ENCODE measurements at regions not wholly inside any gene's neighbourhood (a gene's known extent, or its start where the extent isn't known, plus 50 kb on each side); places are given as distances from the start of the nearest gene placed in this dataset.

GRCh38 chr18:51857989-51858388, 482.0 kb upstream of the DCC start (continued):
- TF ChIP-seq, protein P1, sequence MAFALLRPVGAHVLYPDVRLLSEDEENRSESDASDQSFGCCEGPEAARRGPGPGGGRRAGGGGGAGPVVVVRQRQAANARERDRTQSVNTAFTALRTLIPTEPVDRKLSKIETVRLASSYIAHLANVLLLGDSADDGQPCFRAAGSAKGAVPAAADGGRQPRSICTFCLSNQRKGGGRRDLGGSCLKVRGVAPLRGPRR (CRISPR knock-in tag; IDR thresholded peaks at IDR 0.05) = no peak
- no peak for TF ChIP-seq ZNF589 (CRISPR knock-in tag; IDR thresholded peaks at IDR 0.05; ENCODE audit: low read depth)
- TF ChIP-seq, protein P2, sequence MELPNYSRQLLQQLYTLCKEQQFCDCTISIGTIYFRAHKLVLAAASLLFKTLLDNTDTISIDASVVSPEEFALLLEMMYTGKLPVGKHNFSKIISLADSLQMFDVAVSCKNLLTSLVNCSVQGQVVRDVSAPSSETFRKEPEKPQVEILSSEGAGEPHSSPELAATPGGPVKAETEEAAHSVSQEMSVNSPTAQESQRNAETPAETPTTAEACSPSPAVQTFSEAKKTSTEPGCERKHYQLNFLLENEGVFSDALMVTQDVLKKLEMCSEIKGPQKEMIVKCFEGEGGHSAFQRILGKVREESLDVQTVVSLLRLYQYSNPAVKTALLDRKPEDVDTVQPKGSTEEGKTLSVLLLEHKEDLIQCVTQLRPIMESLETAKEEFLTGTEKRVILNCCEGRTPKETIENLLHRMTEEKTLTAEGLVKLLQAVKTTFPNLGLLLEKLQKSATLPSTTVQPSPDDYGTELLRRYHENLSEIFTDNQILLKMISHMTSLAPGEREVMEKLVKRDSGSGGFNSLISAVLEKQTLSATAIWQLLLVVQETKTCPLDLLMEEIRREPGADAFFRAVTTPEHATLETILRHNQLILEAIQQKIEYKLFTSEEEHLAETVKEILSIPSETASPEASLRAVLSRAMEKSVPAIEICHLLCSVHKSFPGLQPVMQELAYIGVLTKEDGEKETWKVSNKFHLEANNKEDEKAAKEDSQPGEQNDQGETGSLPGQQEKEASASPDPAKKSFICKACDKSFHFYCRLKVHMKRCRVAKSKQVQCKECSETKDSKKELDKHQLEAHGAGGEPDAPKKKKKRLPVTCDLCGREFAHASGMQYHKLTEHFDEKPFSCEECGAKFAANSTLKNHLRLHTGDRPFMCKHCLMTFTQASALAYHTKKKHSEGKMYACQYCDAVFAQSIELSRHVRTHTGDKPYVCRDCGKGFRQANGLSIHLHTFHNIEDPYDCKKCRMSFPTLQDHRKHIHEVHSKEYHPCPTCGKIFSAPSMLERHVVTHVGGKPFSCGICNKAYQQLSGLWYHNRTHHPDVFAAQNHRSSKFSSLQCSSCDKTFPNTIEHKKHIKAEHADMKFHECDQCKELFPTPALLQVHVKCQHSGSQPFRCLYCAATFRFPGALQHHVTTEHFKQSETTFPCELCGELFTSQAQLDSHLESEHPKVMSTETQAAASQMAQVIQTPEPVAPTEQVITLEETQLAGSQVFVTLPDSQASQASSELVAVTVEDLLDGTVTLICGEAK (IDR thresholded peaks at IDR 0.05) = no peak
- TF ChIP-seq, protein P2 (CRISPR knock-in tag; IDR thresholded peaks at IDR 0.05) = no peak

Measured in K562 (cell line).